Subcutaneous abdominal adipose tissue (tissue), 5 donors: ENCODE measurements at regions not wholly inside any gene's neighbourhood (a gene's known extent, or its start where the extent isn't known, plus 50 kb on each side); places are given as distances from the start of the nearest gene placed in this dataset.
"Not testable (repeated sequence)": the region's sequence is repeated elsewhere in the genome, so short reads cannot be mapped to it uniquely, and the experiment has no call there.

Experiments
- H3K27ac ChIP-seq: one replicate; pipeline ENCODE4 v1.7.0; 2013; ENCODE audit warnings: low read depth, mild to moderate bottlenecking, inconsistent platforms, low read length, moderate library complexity
- H3K27me3 ChIP-seq, 5 donors: one replicate each; pipeline ENCODE4 v1.7.0; 2013; ENCODE audit warnings: low read length in 5 of 5, inconsistent platforms in 1 of 5; ENCODE audit not compliant: control insufficient read depth in 5 of 5, insufficient read depth in 4 of 5
- H3K36me3 ChIP-seq, 5 donors: one replicate each; pipeline ENCODE4 v1.7.0; 2013; ENCODE audit warnings: low read length in 5 of 5; ENCODE audit not compliant: control insufficient read depth in 5 of 5, insufficient read depth in 5 of 5
- H3K4me1 ChIP-seq, 5 donors: one replicate each; pipeline ENCODE4 v1.7.0; 2013; ENCODE audit warnings: low read length in 5 of 5, mild to moderate bottlenecking in 3 of 5, moderate library complexity in 1 of 5; ENCODE audit not compliant: control insufficient read depth in 5 of 5, insufficient read depth in 5 of 5
- H3K4me3 ChIP-seq, 5 donors: one replicate each; pipeline ENCODE4 v1.7.0; 2013; ENCODE audit warnings: low read length in 5 of 5, low read depth in 1 of 5
- H3K9ac ChIP-seq, 5 donors: one replicate each; pipeline ENCODE4 v1.7.0; 2013; ENCODE audit warnings: low read length in 5 of 5, mild to moderate bottlenecking in 4 of 5, moderate library complexity in 3 of 5
- H3K9me3 ChIP-seq, 5 donors: one replicate each; pipeline ENCODE4 v1.7.0; 2013; ENCODE audit warnings: low read length in 5 of 5; ENCODE audit not compliant: control insufficient read depth in 5 of 5
- donor health status: healthy.
- donor health status: healthy.
- donor health status: healthy.
- donor health status: healthy.
- donor health status: healthy.

GRCh38 chr2:136286423-136286822, 168.5 kb upstream of the CXCR4 start:
- Histone ChIP-seq H3K4me3 (no peak overlapping the region), H3K36me3 (no peaks in the 10 kb centered on the region)

GRCh38 chr2:136284226-136285119, 166.5 kb upstream of the CXCR4 start:
- Histone ChIP-seq H3K9me3 (no peaks in the 10 kb centered on the region), H3K4me3 (no peak overlapping the region), H3K27me3 (no peaks in the 10 kb centered on the region), H3K4me1 (no peaks in the 10 kb centered on the region), H3K36me3 (no peaks in the 10 kb centered on the region), H3K27ac (no peak overlapping the region), H3K9ac (no peak overlapping the region)

More at GRCh38 chr2:136286423-136286822, 168.5 kb upstream of the CXCR4 start:
- H3K4me1 ChIP-seq, result no peaks in the 10 kb centered on the region
- H3K27ac ChIP-seq, result no peak overlapping the region
- no peaks in the 10 kb centered on the region for H3K27me3 ChIP-seq
- H3K9me3 ChIP-seq, result peaks cover 0 to 10% (median 0%) of the 10 kb centered on the region in 5 donors
- H3K9ac ChIP-seq, result no peak overlapping the region

- no peak overlapping the region for H3K4me3 ChIP-seq
- no peaks in the 10 kb centered on the region for H3K4me1 ChIP-seq
- no peaks in the 10 kb centered on the region for H3K36me3 ChIP-seq
- no peaks in the 10 kb centered on the region for H3K27me3 ChIP-seq
- H3K9me3 ChIP-seq, result no peaks in the 10 kb centered on the region
- no peak overlapping the region for H3K27ac ChIP-seq
- no peak overlapping the region for H3K9ac ChIP-seq
Measured at GRCh38 chr2:136282251-136282650, 164.3 kb upstream of the CXCR4 start.

GRCh38 chr2:136281281-136282114, 163.5 kb upstream of the CXCR4 start:
- Histone ChIP-seq H3K4me1 (no peaks in the 10 kb centered on the region), H3K27me3 (no peaks in the 10 kb centered on the region), H3K27ac (no peak overlapping the region), H3K9ac (no peak overlapping the region), H3K9me3 (no peaks in the 10 kb centered on the region), H3K4me3 (no peak overlapping the region), H3K36me3 (no peaks in the 10 kb centered on the region)

- H3K36me3 ChIP-seq, H3K27ac ChIP-seq, H3K9me3 ChIP-seq, H3K4me1 ChIP-seq, H3K9ac ChIP-seq, H3K4me3 ChIP-seq, H3K27me3 ChIP-seq: not testable (repeated sequence)
Measured at GRCh38 chr2:136266346-136266745, 148.4 kb upstream of the CXCR4 start.

GRCh38 chr2:136259551-136259950, 141.6 kb upstream of the CXCR4 start:
- Histone ChIP-seq H3K27ac (no peak overlapping the region), H3K9me3 (no peaks in the 10 kb centered on the region), H3K4me3 (no peak overlapping the region), H3K27me3 (no peaks in the 10 kb centered on the region), H3K9ac (no peak overlapping the region), H3K36me3 (no peaks in the 10 kb centered on the region), H3K4me1 (no peaks in the 10 kb centered on the region)

GRCh38 chr2:136257893-136258292, 139.9 kb upstream of the CXCR4 start:
- H3K9ac ChIP-seq, result no peak overlapping the region
- H3K9me3 ChIP-seq, result no peaks in the 10 kb centered on the region
- H3K4me3 ChIP-seq, result no peak overlapping the region
- H3K27ac ChIP-seq, result no peak overlapping the region
- H3K36me3 ChIP-seq, result no peaks in the 10 kb centered on the region
- H3K27me3 ChIP-seq, result no peaks in the 10 kb centered on the region
- peaks cover 0 to 2% (median 0%) of the 10 kb centered on the region in 5 donors for H3K4me1 ChIP-seq

- Histone ChIP-seq H3K9ac (no peak overlapping the region), H3K27ac (no peak overlapping the region), H3K36me3 (no peaks in the 10 kb centered on the region), H3K4me3 (no peak overlapping the region), H3K9me3 (no peaks in the 10 kb centered on the region), H3K4me1 (peaks cover 0 to 10% (median 2%) of the 10 kb centered on the region in 5 donors), H3K27me3 (no peaks in the 10 kb centered on the region)
Measured at GRCh38 chr2:136255648-136256461, 137.9 kb upstream of the CXCR4 start.

- peaks cover 0 to 10% (median 2%) of the 10 kb centered on the region in 5 donors for H3K4me1 ChIP-seq
- H3K9ac ChIP-seq, result no peak overlapping the region
- H3K27ac ChIP-seq, result no peak overlapping the region
- H3K9me3 ChIP-seq, result no peaks in the 10 kb centered on the region
- H3K4me3 ChIP-seq, result no peak overlapping the region
- no peaks in the 10 kb centered on the region for H3K36me3 ChIP-seq
- H3K27me3 ChIP-seq, result no peaks in the 10 kb centered on the region
Measured at GRCh38 chr2:136255127-136255526, 137.2 kb upstream of the CXCR4 start.
